T-helper 2 cell (primary cell): ENCODE measurements at regions not wholly inside any gene's neighbourhood (a gene's known extent, or its start where the extent isn't known, plus 50 kb on each side); places are given as distances from the start of the nearest gene placed in this dataset.

Experiments
- DNase-seq, 5 experiments: peaks; one replicate each; pipeline versions ENCODE4 v3.0.0 to v3.0.0-alpha.2; 2012 to 2022

DNA sequence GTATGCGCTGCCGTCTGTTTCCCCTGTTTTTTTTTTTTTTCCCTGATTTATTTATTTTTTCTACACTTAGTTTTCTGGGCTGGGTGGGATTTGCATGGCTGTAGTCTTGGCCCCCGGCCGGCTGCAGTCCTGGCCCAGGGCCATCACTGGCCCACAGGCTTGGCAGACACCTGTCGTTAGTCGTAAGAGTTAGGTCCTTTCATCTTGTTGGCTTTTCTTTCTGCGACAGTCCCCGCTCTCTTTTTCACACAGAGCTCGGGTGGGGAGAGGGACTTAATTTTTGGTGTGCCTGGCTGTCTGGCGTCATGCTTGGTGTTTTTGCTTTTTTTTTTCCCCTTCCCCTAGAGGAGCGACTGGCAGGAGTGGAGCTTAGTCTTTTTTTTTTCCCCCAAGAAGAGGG, 183.4 kb downstream of the KLF13 start:
- DNase-seq = no peak

DNA sequence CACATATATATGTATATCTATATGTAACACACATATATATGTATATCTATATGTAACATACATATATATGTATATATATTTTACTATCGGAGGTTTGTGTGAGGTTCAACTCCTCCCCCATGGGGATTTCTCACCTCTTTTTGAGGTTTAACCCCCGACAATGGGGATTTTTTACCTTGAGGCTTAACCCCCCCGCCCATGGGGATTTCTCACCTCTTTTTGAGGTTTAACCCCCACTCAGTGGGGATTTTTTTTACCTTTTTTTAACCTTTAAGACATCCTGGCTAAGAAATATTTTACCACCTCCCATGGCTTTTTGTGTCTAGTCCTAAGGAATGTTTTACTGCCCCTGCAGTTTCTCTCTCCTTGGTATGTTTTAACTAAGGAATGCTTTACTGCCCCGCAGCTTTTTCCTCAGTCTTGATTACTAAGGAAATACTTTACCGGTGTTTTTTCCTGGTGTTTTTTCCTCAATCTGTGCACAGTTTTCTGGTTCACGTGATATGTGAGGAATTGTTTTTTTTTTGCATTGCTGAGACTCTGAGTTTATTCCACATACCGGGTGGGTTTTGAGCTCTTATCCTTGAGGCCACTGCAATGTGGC, 185.2 kb downstream of the KLF13 start:
- peak in 2 of 5 experiments; percentile 61 to 69 for DNase-seq

DNA sequence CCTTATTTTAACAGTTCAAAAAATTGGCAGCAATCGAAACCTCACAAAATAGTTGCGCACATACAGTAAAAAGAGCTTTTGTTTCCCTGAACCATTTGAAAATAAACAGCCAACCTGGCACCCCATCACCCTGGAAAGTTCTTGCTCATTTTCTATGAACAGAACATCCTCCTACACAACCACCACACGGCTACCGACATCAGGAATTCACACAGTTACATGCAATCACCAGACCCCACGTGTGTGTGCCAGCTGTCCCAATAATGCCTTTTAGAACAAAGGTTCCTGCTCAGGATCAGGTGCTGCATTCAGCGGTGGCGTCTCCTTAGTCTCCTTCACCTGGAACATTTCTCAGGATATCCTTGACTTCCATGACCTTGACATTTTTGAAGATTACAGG, 186.5 kb downstream of the KLF13 start:
- no peak for DNase-seq

DNA sequence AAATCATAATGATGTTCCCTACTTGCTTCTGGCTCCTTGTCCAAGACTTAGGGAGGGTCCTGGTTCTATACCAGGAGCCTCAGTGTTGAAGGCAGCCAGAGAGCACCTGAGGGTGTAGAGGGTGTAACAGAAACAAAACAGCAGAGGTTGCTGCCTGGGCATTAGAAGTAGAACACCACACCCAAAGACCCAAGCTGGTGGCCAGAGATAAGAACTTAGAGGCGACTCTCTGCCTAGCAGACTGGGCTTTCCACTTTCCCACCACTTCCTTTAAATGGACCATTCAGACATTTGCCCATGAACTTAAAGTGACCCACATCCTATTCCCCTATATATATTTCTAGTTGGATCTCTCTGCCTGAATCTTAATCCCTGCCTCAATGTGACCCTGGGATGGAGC, 189.8 kb downstream of the KLF13 start:
- no peak for DNase-seq

DNA sequence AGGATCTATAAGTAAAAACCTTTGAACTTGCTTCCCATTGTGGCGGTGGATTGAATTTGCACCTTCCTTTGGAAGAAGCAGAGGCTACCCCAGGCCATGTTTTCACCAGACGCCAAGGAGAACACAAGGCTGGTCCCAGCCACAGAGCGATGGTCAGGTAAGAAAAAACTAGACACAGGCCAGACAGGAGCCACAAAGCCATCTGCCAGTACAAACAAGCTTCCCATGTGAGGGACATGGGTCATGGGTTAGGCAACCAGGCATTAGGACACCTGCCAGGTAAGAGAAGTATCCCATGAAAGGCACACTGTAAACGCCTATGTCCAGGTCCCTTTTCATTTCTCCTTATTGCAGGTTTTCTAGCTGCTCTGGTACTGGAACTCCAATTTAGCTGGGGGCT, 190.2 kb downstream of the KLF13 start:
- DNase-seq = no peak

DNA sequence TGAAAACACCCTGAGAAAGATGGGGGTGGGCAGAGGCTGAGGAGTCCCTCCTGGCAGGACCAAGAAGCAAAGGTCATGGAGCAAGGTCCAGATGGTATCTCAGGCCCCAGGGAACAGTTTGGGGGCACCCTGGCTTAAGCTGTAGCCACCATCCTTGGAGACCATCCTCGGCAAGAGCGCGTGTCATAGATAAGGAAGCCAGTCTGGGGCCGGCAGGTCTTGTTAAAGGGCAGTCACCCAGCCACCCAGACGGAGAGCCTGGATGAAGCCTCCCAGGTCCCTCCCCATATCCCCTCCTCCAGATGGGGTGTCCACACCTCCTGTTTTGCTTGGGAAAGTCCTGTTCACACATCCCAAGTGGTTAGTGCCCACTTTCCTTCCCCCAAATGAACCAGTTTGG, 191.1 kb downstream of the KLF13 start:
- DNase-seq = no peak

DNA sequence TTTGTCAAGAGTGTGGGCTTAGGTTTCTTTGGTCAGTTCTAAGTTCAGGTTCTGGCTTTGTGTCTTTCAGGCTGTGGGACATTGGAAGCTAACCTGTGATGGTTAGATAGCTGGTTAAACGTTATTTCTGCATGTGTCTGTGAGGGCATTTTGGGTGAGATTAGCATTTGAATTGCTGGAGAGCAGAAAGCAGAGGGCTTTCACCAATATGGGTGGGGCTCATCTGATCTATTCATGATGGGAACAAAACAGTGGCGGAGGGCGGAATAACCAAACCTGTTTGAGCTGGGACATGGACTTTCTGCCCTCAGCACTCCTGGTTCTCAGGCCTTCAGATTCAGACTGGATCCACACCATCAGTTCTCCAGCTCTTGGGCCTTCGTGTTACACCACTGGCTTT, 195.4 kb downstream of the KLF13 start:
- no peak for DNase-seq

DNA sequence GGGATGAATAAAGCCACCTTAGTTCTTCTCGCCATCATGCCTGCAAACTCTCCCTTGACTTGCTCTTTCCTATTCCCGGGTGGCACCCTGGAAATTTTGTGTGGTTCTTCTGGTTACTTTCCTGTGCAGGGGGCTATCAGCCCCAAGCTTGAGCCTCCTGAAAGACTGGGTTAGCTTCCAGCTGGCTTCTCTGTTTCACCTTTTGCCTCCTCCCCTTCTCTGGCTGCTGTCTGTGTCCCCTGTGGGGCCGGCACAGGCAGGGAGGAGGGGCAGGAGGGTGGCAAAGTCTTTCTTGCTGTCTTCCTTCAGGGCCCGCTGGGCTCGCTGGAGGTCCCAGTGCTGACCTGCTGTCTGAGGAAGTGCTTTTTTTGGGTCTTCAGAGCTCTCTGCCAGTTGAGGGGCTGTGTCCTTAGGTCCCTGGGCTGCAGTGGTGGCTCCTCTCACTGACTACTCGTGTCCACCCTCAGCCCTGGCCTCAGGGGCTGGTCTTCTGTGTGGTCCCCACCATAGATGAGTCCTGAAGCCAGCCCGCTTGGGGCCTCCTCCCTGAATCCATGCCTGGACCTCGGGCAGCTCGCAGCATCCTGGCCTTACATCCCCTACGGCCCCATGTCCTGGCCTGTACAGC, 196.5 kb downstream of the KLF13 start:
- no peak for DNase-seq

DNA sequence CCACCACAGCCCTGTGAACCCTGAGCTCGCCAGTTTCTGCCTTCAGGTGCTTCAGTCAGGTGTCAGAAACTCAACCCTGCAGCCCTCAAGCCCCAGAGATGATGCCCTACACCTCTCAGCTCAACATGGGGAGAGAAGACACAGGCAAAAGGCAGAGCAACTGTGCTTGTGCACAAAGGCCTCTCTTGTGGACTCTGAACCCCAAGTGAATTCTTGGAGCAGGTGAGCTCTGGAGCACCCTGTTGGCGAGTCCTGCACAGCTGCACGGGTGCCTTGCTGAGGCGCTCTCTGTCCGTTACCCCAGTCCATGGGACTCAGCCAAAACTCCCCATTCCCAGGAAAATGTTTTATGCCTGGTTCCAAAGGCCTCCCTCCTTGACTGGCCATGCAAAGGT, 197.0 kb downstream of the KLF13 start:
- DNase-seq = no peak

DNA sequence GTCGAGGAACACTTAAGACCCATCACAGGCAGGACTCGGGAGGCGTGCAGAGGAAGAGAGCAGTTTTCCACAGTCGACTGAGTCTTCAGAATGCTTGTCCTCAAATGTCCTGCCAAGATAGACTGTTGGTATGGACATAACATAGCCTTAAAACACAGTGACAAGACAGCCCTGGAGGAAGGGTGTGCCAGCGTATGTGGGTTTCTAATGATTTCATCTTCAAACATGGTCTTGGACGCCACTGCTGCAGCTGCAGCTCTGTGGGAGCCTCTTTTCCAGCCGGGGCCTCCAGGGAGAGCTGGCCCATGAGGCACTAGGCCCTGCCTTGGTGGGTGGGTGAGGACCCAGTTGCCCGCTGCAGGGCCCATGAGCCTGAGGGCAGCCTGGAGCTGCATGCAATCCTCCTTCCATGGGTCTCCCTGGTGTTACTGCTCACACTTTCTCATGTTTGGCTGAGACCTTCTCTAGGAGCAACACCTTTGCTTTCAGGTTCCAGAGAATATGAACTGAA, 198.6 kb downstream of the KLF13 start:
- no peak for DNase-seq

DNA sequence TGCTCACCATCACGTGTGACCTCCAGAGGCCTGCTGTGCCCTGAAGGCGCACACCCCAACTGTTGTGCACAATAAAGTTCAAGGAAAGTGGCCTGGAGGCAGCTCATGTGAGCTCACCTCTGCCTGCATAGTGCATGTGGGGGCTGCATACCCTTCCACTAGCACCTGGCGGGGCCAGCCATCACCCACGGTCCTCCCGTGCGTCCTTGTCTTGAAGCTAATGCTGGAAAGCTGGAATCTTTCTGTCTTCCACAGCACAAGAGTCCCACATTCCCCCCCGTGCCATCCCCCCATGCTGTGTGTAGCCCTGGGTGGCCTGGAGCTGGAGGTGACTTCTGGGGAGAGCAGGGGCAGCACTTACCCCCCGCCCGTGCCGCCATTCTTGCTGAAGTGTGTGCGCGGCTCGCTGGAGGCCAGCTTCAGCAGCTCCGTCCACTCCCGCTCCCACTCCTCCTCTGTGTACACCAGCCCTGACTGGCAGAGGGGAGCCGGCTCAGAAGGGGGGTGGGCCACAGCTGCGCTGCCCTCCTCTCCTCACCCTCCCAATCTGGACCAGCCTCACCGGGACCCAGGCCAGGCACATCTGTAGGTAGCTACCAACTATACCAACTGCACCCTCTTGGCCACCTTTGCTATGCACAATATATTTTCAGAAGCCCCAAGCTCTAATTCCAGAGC, 199.5 kb downstream of the KLF13 start:
- no peak for DNase-seq

DNA sequence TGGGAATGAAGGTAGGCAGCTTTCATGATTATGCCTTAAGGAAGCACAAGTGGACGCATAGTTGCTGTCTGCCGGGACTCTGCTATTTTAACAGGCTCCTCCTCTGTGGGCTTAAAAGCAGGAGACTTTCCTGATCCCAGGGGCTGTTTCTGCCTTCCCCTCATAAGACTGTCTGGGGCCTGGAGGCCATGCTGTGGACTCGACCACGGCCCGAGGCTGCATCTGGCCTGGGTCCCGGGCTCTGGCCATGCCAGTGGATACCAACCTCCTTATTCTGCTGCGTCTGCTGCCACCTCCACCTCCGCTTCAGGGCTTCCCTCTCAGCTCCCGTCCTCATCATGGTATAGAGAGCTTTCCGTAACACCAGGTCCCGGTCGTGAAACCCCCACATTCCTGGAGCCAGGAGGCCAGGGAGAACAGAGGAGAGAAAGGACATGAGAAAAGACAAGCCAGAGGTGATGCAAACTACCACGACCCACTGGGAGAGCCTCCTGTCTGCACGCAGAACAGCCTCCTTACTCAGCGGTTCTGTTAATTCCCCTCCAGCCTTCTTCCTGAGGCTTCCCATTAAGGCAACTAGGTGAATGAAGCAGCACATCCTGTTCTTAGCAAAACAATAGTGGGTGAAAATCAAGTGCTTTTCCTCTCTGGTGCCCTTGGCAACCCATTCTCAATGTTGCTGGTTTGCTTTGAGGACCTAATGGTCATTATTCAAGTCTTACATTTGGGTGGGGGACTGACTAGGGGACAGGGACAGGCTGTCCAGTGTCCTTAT, 200.5 kb downstream of the KLF13 start:
- no peak for DNase-seq

DNA sequence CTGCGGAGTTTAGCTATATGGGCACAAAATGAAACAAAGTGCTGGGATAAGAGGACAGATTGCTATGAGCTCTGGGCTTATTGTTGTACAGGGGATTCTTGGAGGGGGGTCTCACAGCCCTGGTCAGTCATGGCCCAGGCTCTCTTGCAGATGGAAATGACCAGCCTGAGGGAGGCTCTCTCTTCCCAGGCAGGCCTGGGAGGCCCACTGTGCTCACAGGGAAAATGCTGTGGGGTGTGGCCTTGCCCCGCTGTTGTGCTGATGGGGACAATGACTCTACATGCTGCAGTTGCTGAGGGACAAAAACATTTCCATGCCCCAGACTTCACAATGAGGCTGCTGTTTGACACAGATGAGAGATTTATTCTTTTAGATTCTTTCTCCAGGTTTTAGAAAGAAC, 202.2 kb downstream of the KLF13 start:
- no peak for DNase-seq

DNA sequence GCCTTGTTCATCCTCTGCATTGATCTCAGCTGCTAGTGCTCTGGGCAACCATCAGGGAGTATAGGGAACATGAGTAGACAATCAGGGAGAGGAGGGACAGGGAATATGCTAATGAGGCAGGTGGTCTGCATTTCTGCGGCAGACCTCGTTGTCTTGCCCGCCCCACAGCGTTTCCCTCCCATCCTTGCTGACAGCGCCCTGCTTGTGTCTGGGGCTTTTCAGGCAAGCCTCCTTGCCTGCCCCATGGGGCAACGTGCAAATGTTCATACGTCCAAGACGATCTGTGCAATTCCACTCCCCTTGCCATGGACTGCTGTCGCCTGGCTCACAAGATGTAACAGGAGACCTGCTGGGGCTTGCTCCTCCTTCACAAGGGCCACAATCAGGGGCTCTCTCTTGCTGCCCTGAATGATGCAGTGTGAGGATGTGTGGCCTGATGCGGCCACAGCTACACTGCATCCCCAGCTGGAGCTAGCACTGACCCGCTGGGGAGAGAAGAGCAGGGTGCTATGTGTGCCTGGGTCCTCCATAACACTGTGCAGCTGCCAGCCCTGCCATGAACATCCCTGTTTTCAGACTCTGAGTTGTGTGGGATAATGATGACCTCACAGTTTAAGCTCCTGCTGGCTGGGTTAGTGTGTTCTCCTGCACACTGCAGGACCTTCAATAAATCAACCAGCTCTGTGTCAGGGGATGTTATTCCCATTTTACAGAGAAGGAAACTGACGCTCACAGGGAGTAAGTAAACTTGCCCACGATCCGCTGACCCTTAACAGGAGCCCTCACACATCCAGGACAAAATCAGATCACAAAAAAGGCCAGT, 211.3 kb downstream of the KLF13 start:
- DNase-seq = no peak

DNA sequence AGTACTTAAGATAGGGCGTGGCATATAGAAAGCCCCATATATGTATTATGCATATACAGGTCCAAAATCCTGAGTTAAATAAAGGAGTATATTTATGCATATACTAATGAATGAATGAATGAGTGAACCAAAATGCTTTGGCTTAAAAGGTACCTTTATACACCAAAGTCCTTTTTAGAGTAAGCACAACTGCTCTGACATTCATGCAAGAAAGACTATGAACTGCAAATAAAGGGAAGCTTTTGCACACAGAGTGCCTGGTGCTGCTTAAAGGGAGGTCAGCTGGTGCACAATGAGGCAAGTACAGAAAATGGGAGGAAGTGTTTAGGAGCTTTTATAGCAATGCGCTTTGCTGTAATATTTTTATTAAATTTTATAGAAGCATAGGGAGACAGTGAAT, 214.0 kb downstream of the KLF13 start:
- no peak for DNase-seq

DNA sequence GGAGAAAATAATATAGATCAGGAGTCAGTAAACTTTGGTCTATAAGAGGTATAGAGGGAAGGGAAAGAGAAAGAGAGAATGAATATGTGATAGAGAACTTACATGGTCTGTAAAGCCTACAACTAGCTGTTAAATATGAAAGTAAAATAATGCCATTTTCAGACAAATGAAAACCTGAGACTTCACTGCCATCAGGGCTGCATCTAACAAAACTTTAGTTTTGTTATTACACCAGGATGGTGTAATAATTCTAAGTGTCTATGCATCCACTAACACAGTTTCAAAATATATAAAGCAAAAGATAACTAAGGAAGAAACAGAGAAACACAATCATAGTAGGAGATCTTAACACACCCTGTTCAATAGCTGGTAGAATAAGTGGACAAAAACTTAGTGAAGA, 217.7 kb downstream of the KLF13 start:
- DNase-seq = no peak

DNA sequence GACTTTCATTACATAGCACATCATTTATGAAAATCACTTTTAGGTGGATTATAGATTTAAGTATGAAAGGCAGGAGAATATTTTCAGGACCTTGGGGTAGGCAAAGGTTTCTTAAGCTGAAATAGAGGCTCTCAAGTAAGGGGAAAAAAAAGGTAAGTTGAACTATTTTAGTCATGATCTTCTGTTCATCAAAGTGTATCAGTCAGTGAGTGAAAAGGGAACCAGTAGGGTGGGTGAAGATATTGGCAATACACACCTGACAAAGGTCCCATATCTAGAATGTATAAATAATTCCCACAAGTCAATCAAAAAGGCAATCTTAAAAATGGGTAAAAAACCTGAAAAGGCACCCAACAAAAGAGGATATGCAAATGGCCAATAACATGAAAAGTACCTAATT, 218.6 kb downstream of the KLF13 start:
- DNase-seq = no peak

DNA sequence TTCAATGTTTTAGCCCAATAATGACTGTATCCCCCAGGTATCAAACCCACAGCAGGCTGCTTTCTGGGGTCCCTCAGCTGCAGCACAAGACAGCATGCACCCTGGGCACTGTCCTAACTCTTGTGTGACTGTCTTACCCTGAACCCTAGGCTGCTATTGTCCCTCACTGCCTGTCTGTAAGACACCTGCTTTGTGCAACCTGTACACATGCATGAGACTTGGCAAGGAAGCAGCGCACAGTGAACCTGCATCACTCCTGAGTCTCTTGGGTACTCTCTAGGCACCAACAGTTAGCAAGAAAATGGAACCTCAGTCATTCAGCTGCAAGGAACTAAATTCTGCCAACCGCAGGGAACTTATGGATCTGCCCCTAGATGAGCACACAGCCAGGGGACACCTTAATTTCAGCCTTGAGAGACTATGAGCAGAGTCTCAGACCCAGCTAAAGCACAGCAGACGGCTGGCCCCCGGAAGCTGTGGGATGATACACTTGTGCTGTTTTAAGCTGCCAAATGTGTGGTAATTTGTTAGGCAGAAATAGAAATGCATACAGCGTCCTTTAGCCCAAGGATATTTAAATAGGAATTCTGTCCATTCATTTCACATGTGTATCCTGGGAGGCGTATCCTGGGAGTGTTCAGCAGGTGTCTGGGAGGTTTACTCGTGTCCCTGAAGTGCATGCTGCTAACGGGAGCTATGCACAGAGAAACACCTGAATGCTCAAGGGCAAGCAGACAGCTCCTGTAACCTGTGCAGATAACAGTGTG, 223.8 kb downstream of the KLF13 start:
- no peak for DNase-seq

DNA sequence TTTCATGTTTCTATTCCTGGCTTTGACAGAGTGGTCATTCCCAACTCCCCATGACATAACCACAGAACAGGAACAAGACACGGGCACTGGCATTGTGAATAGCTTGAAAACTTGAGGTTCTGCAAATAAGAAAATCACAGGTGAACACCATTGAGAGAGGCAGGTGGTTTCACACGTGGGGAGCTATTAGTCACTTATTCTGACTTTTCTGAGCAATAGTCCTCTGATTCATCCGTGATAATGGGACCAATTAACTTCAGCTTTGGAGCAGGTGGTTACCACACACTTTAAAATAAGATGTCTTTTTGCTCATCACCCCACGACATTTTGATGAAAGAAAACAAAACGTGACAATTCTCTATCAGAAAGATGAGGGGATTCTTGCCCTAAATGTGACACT, 224.7 kb downstream of the KLF13 start:
- DNase-seq = no peak

DNA sequence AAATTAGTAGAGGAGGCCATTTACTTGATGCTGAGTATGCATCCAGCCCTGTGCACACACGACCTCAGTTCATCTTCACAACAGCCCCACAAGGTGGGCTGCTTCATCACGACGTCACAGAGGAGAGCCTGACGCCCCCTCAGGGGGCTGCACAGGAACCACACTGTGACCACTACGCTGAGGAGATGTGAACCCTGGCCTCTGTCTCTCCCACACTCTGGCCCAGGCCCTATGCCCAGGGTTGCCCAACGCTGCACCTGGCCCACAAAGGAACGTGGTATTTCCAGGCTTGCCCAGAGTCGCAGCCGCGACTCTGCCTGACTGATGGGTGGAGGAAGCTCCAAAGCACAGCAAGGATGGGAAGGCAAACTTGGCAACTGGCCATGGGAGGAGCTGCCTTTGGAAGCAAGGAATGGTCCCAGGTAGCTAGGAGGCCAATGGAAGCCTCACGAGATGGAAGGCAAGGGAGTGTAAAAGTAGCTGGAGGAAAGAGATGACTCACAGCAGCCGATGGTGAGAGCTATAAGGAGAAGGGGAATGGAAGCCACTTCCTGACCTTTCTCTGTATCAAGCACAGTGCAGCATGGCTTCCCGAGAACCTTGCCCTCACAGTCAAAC, 226.0 kb downstream of the KLF13 start:
- DNase-seq = no peak

DNA sequence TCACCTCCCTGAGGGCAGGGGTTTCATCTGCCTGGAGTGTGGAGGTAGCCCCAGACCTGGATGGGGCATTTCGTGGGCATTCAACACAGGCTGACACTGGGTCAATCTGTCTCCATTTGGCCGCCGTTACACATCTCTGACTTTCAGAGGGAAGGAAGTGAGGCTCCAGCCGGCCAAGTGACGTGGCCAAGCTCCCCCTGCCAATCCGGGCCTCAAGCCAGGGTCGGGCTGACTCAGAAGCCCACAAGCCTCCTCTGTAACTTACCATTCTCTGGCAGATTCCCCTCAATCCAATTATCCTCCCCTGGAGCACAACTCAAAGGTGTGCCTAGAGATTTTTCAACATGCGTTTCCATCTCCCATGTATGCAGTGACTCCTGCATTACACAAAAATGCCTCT, 227.6 kb downstream of the KLF13 start:
- no peak for DNase-seq
